LNCaP clone FGC (cell line): ENCODE measurements at regions not wholly inside any gene's neighbourhood (a gene's known extent, or its start where the extent isn't known, plus 50 kb on each side); places are given as distances from the start of the nearest gene placed in this dataset.

Experiments
- DNase-seq: peaks from one replicate; pipeline ENCODE4 v3.0.0-alpha.2; 2011; ENCODE audit warnings: low read depth
- H3K4me3 ChIP-seq: 2 replicates; pipeline ENCODE4 v1.5.1; 2011; ENCODE audit warnings: mild to moderate bottlenecking, low read depth, low read length, control low read depth
- CTCF ChIP-seq: IDR thresholded peaks from 2 replicates; pipeline ENCODE4 v1.5.1; 2012; ENCODE audit warnings: mild to moderate bottlenecking; ENCODE audit not compliant: control insufficient read depth, insufficient read depth; ENCODE audit errors: extremely low read depth

DNA sequence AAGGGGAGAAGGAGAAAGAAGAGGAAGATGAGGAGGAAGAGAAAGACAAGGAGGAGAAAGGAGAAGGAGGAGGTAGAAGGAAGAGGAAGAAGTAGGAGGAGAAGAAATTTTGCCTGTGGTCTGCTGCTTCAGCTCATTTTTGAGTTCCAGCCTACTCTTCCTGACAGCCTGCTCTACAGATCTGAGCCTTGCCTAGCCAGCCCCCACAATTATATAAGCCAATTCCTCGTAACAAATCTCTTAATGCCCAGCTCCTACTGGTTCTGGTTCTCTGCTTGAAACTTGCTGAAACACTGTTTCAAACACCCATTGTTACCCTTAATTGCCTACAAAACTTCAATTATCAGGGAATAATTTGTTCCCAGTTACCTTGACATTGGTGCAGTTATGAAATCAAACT lies 1014.2 kb upstream of the CELF4 start:
- DNase-seq, result no peak
- no peak for TF ChIP-seq CTCF
- no peak overlapping the region for H3K4me3 ChIP-seq

DNA sequence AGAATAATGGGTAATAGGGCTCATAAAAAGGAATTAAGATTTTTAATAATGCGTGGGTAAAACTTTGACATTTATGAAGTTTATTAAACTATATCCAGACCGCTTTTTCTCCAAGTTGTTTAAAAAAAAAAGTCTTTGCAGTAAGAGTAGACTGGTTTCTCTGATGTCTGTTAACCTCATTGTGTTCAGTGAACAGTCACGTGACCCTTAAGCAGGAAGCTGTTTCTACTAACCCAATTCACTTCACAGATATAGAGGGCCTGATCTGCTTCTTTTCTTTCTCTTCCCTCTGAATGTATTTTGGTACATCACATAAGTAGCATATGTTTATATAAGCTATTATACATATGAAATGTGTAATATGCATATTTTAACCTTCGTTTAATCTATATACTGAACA lies 1011.3 kb upstream of the CELF4 start:
- TF ChIP-seq CTCF, result no peak
- DNase-seq, result no peak
- no peak overlapping the region for H3K4me3 ChIP-seq

- H3K4me3 ChIP-seq, result no peak overlapping the region
- no peak for TF ChIP-seq CTCF
- no peak for DNase-seq
Measured at GRCh38 chr18:38576349-38576748, 1010.8 kb upstream of the CELF4 start.

DNA sequence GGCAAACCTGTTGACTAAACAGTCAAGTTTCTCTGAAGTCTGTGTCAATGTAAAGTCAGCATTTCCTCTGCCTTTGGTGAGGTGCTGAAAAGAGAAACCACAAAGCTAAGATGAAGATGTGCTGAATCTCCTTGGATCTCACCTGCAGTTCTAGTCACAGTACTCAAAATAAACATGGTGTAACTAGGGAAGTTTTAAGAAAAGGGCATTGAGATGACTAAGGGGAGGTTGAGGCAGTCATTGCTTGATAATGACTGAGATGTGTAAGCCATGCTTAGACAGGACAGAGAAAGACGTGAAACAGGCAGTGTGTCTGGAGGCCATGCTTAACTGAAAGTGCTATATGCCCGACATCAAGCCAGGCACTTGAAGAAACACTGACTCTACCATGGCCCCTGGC lies 1010.0 kb upstream of the CELF4 start:
- no peak for TF ChIP-seq CTCF
- DNase-seq, result no peak
- H3K4me3 ChIP-seq, result no peak overlapping the region

- TF ChIP-seq CTCF, result no peak
- no peak for DNase-seq
- H3K4me3 ChIP-seq, result no peak overlapping the region
Measured at GRCh38 chr18:38575023-38575422, 1009.4 kb upstream of the CELF4 start.

- DNase-seq, result no peak
- TF ChIP-seq CTCF, result no peak
Measured at GRCh38 chr18:38572554-38573111, 1007.0 kb upstream of the CELF4 start.

GRCh38 chr18:38571651-38572050 lies 1006.1 kb upstream of the CELF4 start:
- no peak for DNase-seq
- no peak for TF ChIP-seq CTCF
- H3K4me3 ChIP-seq, result no peak overlapping the region

More at GRCh38 chr18:38572554-38573111, 1007.0 kb upstream of the CELF4 start:
- H3K4me3 ChIP-seq, result no peak overlapping the region
